ENCODE measurements at regions not wholly inside any gene's neighbourhood (a gene's known extent, or its start where the extent isn't known, plus 50 kb on each side); places are given as distances from the start of the nearest gene placed in this dataset.

GRCh38 chr5:102080288-102080687, 215.8 kb downstream of the SLCO4C1 start:
- TF ChIP-seq, protein P1, sequence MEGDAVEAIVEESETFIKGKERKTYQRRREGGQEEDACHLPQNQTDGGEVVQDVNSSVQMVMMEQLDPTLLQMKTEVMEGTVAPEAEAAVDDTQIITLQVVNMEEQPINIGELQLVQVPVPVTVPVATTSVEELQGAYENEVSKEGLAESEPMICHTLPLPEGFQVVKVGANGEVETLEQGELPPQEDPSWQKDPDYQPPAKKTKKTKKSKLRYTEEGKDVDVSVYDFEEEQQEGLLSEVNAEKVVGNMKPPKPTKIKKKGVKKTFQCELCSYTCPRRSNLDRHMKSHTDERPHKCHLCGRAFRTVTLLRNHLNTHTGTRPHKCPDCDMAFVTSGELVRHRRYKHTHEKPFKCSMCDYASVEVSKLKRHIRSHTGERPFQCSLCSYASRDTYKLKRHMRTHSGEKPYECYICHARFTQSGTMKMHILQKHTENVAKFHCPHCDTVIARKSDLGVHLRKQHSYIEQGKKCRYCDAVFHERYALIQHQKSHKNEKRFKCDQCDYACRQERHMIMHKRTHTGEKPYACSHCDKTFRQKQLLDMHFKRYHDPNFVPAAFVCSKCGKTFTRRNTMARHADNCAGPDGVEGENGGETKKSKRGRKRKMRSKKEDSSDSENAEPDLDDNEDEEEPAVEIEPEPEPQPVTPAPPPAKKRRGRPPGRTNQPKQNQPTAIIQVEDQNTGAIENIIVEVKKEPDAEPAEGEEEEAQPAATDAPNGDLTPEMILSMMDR (IDR thresholded peaks at IDR 0.05; ENCODE audit: low read length) = no peak
- TF ChIP-seq EZH2 (optimal IDR thresholded peaks at IDR 0.05; ENCODE audit: low read depth, low read length) = no peak
- TF ChIP-seq EZH2phosphoT487 (IDR thresholded peaks at IDR 0.05; ENCODE audit: low read length) = no peak
